ENCODE measurements at regions not wholly inside any gene's neighbourhood (a gene's known extent, or its start where the extent isn't known, plus 50 kb on each side); places are given as distances from the start of the nearest gene placed in this dataset.

- TF ChIP-seq CTCF (IDR thresholded peaks at IDR 0.05; ENCODE audit: low read depth, low read length) (no peak), EZH2phosphoT487 (IDR thresholded peaks at IDR 0.05; ENCODE audit: low read depth) (no peak)
These were observed 79.3 kb upstream of the ATP8B1 start for GRCh38 chr18:57882465-57882864.
